Esophagus squamous epithelium (tissue), 4 donors: ENCODE measurements at regions not wholly inside any gene's neighbourhood (a gene's known extent, or its start where the extent isn't known, plus 50 kb on each side); places are given as distances from the start of the nearest gene placed in this dataset.

Experiments used
- CTCF ChIP-seq, 6 experiments: fragments of 450-650 bp in 4 of 6; fragments of 200-600 bp in 2 of 6; sonication (generic) in 2 of 6; IDR thresholded peaks; one replicate each; pipeline ENCODE4 v1.5.1; 2016 to 2019; ENCODE audit warnings: antibody characterized with exemption in 6 of 6, mild to moderate bottlenecking in 4 of 6, moderate library complexity in 4 of 6
- POLR2A ChIP-seq, 4 donors: fragments of 450-650 bp; IDR thresholded peaks; one replicate each; pipeline ENCODE4 v1.6.1; 2017; ENCODE audit warnings: antibody characterized with exemption in 4 of 4, mild to moderate bottlenecking in 4 of 4, moderate library complexity in 3 of 4

- TF ChIP-seq POLR2A (IDR thresholded peaks at IDR 0.05): no peak
- no peak for TF ChIP-seq CTCF (IDR thresholded peaks at IDR 0.05)
These were observed 120.9 kb upstream of the IPO9 start for GRCh38 chr1:201708085-201708512.
